IMR-90 (cell line): ENCODE measurements at regions not wholly inside any gene's neighbourhood (a gene's known extent, or its start where the extent isn't known, plus 50 kb on each side); places are given as distances from the start of the nearest gene placed in this dataset.

Source experiments
- ATAC-seq: fragments of 200-7000 bp; cut with Tn5 transposase; 2 replicates; pipeline ENCODE4 v1.9.1; 2020; ENCODE audit warnings: low read depth, mild to moderate bottlenecking, moderate library complexity
- BruUV-seq: library from RNA; stranded (reverse); fragments of 400-500 nt; replicated peaks from 2 replicates; lab custom pipeline; 2021; lab: Mats Ljungman, UMichigan
- CTCF ChIA-PET: fragments of 300-600 bp; formaldehyde crosslinking; extraction: SDS; loops from one replicate; lab custom pipeline; 2021; ENCODE audit warnings: antibody characterized with exemption; lab: Yijun Ruan, JAX
- POLR2A ChIA-PET: fragments of 300-600 bp; sonication (Branson Sonifier 250); formaldehyde crosslinking; loops from one replicate; lab custom pipeline; 2022; ENCODE audit warnings: antibody characterized with exemption; ENCODE audit not compliant: unreplicated experiment; lab: Charles Lee
- DNase-seq: peaks from one replicate; pipeline ENCODE4 v3.0.0; 2013
- H2AFZ ChIP-seq: replicated peaks from 2 replicates; pipeline ENCODE3; 2013; ENCODE audit warnings: low read length, mild to moderate bottlenecking; ENCODE audit not compliant: poor library complexity
- H2AK5ac ChIP-seq: 2 replicates; pipeline ENCODE4 v1.6.1; 2013; ENCODE audit warnings: low read depth, low read length, inconsistent platforms
- H2AK9ac ChIP-seq: replicated peaks from 2 replicates; pipeline ENCODE3; 2013; ENCODE audit warnings: mild to moderate bottlenecking, low read depth, low read length, moderate library complexity; ENCODE audit not compliant: poor library complexity
- H2BK120ac ChIP-seq: 2 replicates; pipeline ENCODE4 v1.6.1; 2013; ENCODE audit warnings: low read depth, low read length, inconsistent platforms
- H2BK15ac ChIP-seq: 3 replicates; pipeline ENCODE4 v1.6.1; 2013; ENCODE audit warnings: low read depth, low read length, inconsistent platforms
- H2BK20ac ChIP-seq: 2 replicates; pipeline ENCODE4 v1.6.1; 2013; ENCODE audit warnings: low read depth, mild to moderate bottlenecking, inconsistent platforms, low read length, moderate library complexity
- H2BK5ac ChIP-seq: 2 replicates; pipeline ENCODE4 v1.6.1; 2013; ENCODE audit warnings: mild to moderate bottlenecking, low read depth, low read length, inconsistent platforms; ENCODE audit not compliant: poor library complexity, severe bottlenecking
- H3K14ac ChIP-seq: replicated peaks from 2 replicates; pipeline ENCODE4 v1.6.1; 2013; ENCODE audit warnings: low read depth, low read length, inconsistent platforms
- H3K18ac ChIP-seq: 2 replicates; pipeline ENCODE4 v1.6.1; 2013; ENCODE audit warnings: low read depth, low read length, control low read depth
- H3K23ac ChIP-seq: 2 replicates; pipeline ENCODE4 v1.6.1; 2013; ENCODE audit warnings: low read depth, low read length, inconsistent platforms
- H3K27ac ChIP-seq: 2 replicates; pipeline ENCODE4 v1.5.1; 2013; ENCODE audit warnings: mild to moderate bottlenecking, control low read depth, low read length; ENCODE audit not compliant: insufficient read depth
- H3K27me3 ChIP-seq: 2 replicates; pipeline ENCODE4 v1.6.1; 2013; ENCODE audit warnings: low read length; ENCODE audit not compliant: control insufficient read depth, insufficient read depth
- H3K36me3 ChIP-seq: 2 replicates; pipeline ENCODE4 v1.6.1; 2013; ENCODE audit warnings: low read length, mixed read lengths; ENCODE audit not compliant: control insufficient read depth, insufficient read depth
- H3K4ac ChIP-seq: 2 replicates; pipeline ENCODE4 v1.6.1; 2013; ENCODE audit warnings: low read depth, low read length, inconsistent platforms
- H3K4me1 ChIP-seq: 2 replicates; pipeline ENCODE4 v1.6.1; 2013; ENCODE audit warnings: low read length, mixed read lengths; ENCODE audit not compliant: control insufficient read depth, insufficient read depth
- H3K4me2 ChIP-seq: 2 replicates; pipeline ENCODE4 v1.6.1; 2013; ENCODE audit warnings: low read depth, mild to moderate bottlenecking, control low read depth, low read length, moderate library complexity
- H3K4me3 ChIP-seq: 2 replicates; pipeline ENCODE4 v1.5.1; 2013; ENCODE audit warnings: low read depth, mild to moderate bottlenecking, control low read depth, low read length, moderate library complexity; ENCODE audit not compliant: insufficient read depth
- H3K56ac ChIP-seq: 2 replicates; pipeline ENCODE4 v1.6.1; 2013; ENCODE audit warnings: low read length, inconsistent platforms; ENCODE audit not compliant: insufficient read depth; ENCODE audit errors: extremely low read depth
- H3K79me1 ChIP-seq, 2 experiments: 2 replicates each; pipeline ENCODE4 v1.6.1; 2013; ENCODE audit warnings: low read length in 2 of 2, inconsistent platforms in 1 of 2, low read depth in 1 of 2
- H3K9ac ChIP-seq: 2 replicates; pipeline ENCODE4 v1.6.1; 2013; ENCODE audit warnings: low read depth, low read length, control low read depth
- H3K9me1 ChIP-seq: 2 replicates; pipeline ENCODE4 v1.6.1; 2013; ENCODE audit warnings: low read length, inconsistent platforms; ENCODE audit not compliant: insufficient read depth
- H3K9me3 ChIP-seq: 2 replicates; pipeline ENCODE4 v1.6.1; 2013; ENCODE audit warnings: low read length; ENCODE audit not compliant: control insufficient read depth, insufficient read depth
- H4K20me1 ChIP-seq: 2 replicates; pipeline ENCODE4 v1.6.1; 2013; ENCODE audit warnings: low read length, inconsistent platforms; ENCODE audit not compliant: insufficient read depth
- H4K5ac ChIP-seq: 2 replicates; pipeline ENCODE4 v1.6.1; 2013; ENCODE audit warnings: mild to moderate bottlenecking, low read depth, low read length, control low read depth
- H4K8ac ChIP-seq, 2 experiments: 2 replicates each; pipeline ENCODE4 v1.6.1; 2013; ENCODE audit warnings: low read depth in 2 of 2, low read length in 2 of 2, control low read depth in 1 of 2, inconsistent platforms in 1 of 2
- H4K91ac ChIP-seq: 2 replicates; pipeline ENCODE4 v1.6.1; 2013; ENCODE audit warnings: low read depth, low read length, inconsistent platforms; ENCODE audit not compliant: insufficient read depth
- BHLHE40 ChIP-seq: fragments of 150-350 bp; IDR thresholded peaks from 2 replicates; pipeline ENCODE4 v1.6.1; 2016; ENCODE audit warnings: mild to moderate bottlenecking, low read depth, low read length
- CEBPB ChIP-seq: IDR thresholded peaks from 2 replicates; pipeline ENCODE4 v1.6.1; 2012; ENCODE audit warnings: low read depth, low read length, improper control_type of control experiment
- CHD1 ChIP-seq: IDR thresholded peaks from 2 replicates; pipeline ENCODE4 v1.6.1; 2012; ENCODE audit warnings: low read depth, low read length, improper control_type of control experiment
- CTCF ChIP-seq: conservative IDR thresholded peaks from 2 replicates; pipeline ENCODE4 v1.5.1; 2012; ENCODE audit warnings: mild to moderate bottlenecking, low read depth, low read length, improper control_type of control experiment
- ELK1 ChIP-seq: fragments of 150-350 bp; IDR thresholded peaks from 2 replicates; pipeline ENCODE4 v1.6.1; 2016; ENCODE audit warnings: low read depth, mild to moderate bottlenecking, low read length, moderate library complexity, borderline replicate concordance
- FOS ChIP-seq: fragments of 150-350 bp; IDR thresholded peaks from 2 replicates; pipeline ENCODE4 v1.6.1; 2016; ENCODE audit warnings: low read depth, low read length
- MAFK ChIP-seq: IDR thresholded peaks from 2 replicates; pipeline ENCODE4 v1.6.1; 2012; ENCODE audit warnings: low read depth, low read length, improper control_type of control experiment
- MAZ ChIP-seq: IDR thresholded peaks from 2 replicates; pipeline ENCODE4 v1.6.1; 2012; ENCODE audit warnings: low read depth, mild to moderate bottlenecking, low read length, improper control_type of control experiment, moderate library complexity, borderline replicate concordance
- MXI1 ChIP-seq: IDR thresholded peaks from 2 replicates; pipeline ENCODE4 v1.6.1; 2012; ENCODE audit warnings: low read depth, mild to moderate bottlenecking, low read length, moderate library complexity, borderline replicate concordance
- NFE2L2 ChIP-seq: fragments of 150-350 bp; IDR thresholded peaks from 2 replicates; pipeline ENCODE4 v1.6.1; 2016; ENCODE audit warnings: low read depth, mild to moderate bottlenecking, low read length
- POLR2A ChIP-seq: IDR thresholded peaks from 2 replicates; pipeline ENCODE4 v1.6.1; 2012; ENCODE audit warnings: mild to moderate bottlenecking, low read depth, low read length
- RAD21 ChIP-seq: IDR thresholded peaks from 2 replicates; pipeline ENCODE4 v1.6.1; 2012; ENCODE audit warnings: low read length, improper control_type of control experiment
- RCOR1 ChIP-seq: IDR thresholded peaks from 2 replicates; pipeline ENCODE4 v1.6.1; 2012; ENCODE audit warnings: mild to moderate bottlenecking, low read length, improper control_type of control experiment; ENCODE audit not compliant: insufficient replicate concordance
- RFX5 ChIP-seq: IDR thresholded peaks from 2 replicates; pipeline ENCODE4 v1.8.0; 2012; ENCODE audit warnings: low read depth, mild to moderate bottlenecking, low read length, moderate library complexity
- SMC3 ChIP-seq: fragments of 150-350 bp; IDR thresholded peaks from 2 replicates; pipeline ENCODE4 v1.6.1; 2016; ENCODE audit warnings: low read depth, mild to moderate bottlenecking, antibody characterized with exemption, low read length, moderate library complexity
- USF2 ChIP-seq: fragments of 150-350 bp; IDR thresholded peaks from 2 replicates; pipeline ENCODE4 v1.6.1; 2017; ENCODE audit warnings: mild to moderate bottlenecking, antibody characterized with exemption, low read length, low read depth
- WGBS, 2 experiments: methylation state at CpG; one replicate each; pipeline versions ENCODE4 v1.1.5 to v1.1.7; 2013; ENCODE audit warnings: missing lambda C conversion rate in 2 of 2; ENCODE audit not compliant: insufficient read length in 1 of 2; ENCODE audit errors: extremely low coverage in 2 of 2; 5-methylcytosine and 5-hydroxymethylcytosine counted together
- dilution Hi-C: fragments of 300-500 bp; cut with HindIII; formaldehyde crosslinking; loops from one replicate; pipeline ENCODE4 v1.14.3; 2018; ENCODE audit warnings: low sequenced_read_pairs; ENCODE audit not compliant: unreplicated experiment
- in situ Hi-C: fragments of 300-500 bp; cut with MboI; formaldehyde crosslinking; loops from 3 replicates; pipeline ENCODE4 v1.14.3; 2019; ENCODE audit warnings: low sequenced_read_pairs, inconsistent platforms, mixed read lengths
- intact Hi-C: fragments of 100-400 bp; cut with micrococcal nuclease; formaldehyde crosslinking; loops from 2 replicates; pipeline ENCODE4 v1.10.0; 2022

DNA sequence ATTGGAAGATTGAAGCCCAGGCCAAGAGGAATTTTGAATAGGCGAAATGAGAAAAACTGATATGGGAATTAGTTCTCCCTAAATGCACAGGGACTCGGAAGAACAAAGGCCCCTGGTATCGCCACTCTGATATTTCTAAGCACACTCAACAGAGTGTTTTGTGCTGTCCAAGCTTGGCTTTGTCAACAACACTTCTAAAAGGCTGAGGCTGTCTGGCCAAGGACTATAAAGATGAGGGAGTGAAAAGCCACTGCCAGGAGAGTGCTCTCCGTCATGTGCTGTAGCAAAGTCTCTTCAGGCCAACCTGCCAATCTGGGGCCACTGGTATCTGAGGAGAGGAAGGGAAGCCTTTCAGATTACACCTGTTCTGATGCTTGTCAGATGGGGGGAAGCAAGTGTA lies 611.2 kb upstream of the PIK3C3 start:
- DNase-seq (no peak), ATAC-seq (no peak)
- Histone ChIP-seq H2AK5ac (no peak overlapping the region), H3K27ac (no peak overlapping the region), H3K23ac (no peak overlapping the region), H2AK9ac (no peak overlapping the region), H2BK5ac (no peak overlapping the region), H3K14ac (no peak overlapping the region), H3K4me2 (no peak overlapping the region), H3K9me3 (no peaks in the 10 kb centered on the region), H2BK15ac (peak overlapping the region; percentile 56; the same call in 1 of the 3 replicates), H4K20me1 (no peaks in the 10 kb centered on the region), H3K79me1 (no peaks in the 10 kb centered on the region), H3K56ac (no peak overlapping the region), H4K5ac (no peak overlapping the region), H2BK20ac (peak overlapping the region; percentile 51; the same call in 1 of the 2 replicates), H2BK120ac (no peak overlapping the region; the same call in 1 of the 2 replicates), H3K4me1 (peaks cover 2% of the 10 kb centered on the region; the same call in 1 of the 2 replicates), H3K36me3 (no peaks in the 10 kb centered on the region), H3K27me3 (no peaks in the 10 kb centered on the region; the same call in 1 of the 2 replicates), H2AFZ (no peak overlapping the region), H3K9me1 (no peaks in the 10 kb centered on the region), H4K8ac (no peak overlapping the region), H3K18ac (no peak overlapping the region), H3K9ac (no peak overlapping the region), H3K4ac (peak overlapping the region; percentile 40; the same call in 1 of the 2 replicates), H3K4me3 (no peak overlapping the region), H4K91ac (no peak overlapping the region; the same call in none of the 2 replicates)
- BruUV-seq = no TSS peak
- intact Hi-C loops (loop anchor here (10.0 kb wide), 1 partner anchor 219 kb away; no protein-coding TSS in a partner anchor), in situ Hi-C loops (no loop called here), dilution Hi-C loops (no loop called here)
- ChIA-PET CTCF (no interaction called here), POLR2A (no interaction called here)
- TF ChIP-seq MXI1 (no peak), CTCF (no peak), NFE2L2 (no peak), RFX5 (no peak), USF2 (no peak), MAZ (no peak), CEBPB (no peak), RAD21 (no peak), SMC3 (no peak), FOS (no peak), ELK1 (no peak), POLR2A (no peak), MAFK (no peak), RCOR1 (no peak), CHD1 (no peak), BHLHE40 (no peak)
- no CpG with 5 or more reads among the region's 4 CpGs for WGBS, 2 experiments
